Stomach (tissue), 4 donors: ENCODE measurements at regions not wholly inside any gene's neighbourhood (a gene's known extent, or its start where the extent isn't known, plus 50 kb on each side); places are given as distances from the start of the nearest gene placed in this dataset.

ENCODE experiments used
- CTCF ChIP-seq, 7 experiments: fragments of 450-650 bp in 4 of 7; fragments of 200-600 bp in 3 of 7; sonication (generic) in 3 of 7; IDR thresholded peaks; one replicate each; pipeline ENCODE4 v1.5.1; 2016 to 2019; ENCODE audit warnings: antibody characterized with exemption in 7 of 7, control low read depth in 2 of 7, mild to moderate bottlenecking in 1 of 7
- EP300 ChIP-seq: sonication (generic); formaldehyde crosslinking; IDR thresholded peaks from one replicate; pipeline ENCODE4 v1.6.1; 2017; ENCODE audit warnings: antibody characterized with exemption
- POLR2A ChIP-seq, 4 donors: fragments of 450-650 bp; IDR thresholded peaks; one replicate each; pipeline ENCODE4 v1.6.1; 2016; ENCODE audit warnings: antibody characterized with exemption in 4 of 4, control low read depth in 2 of 4, mild to moderate bottlenecking in 1 of 4, moderate library complexity in 1 of 4

- TF ChIP-seq CTCF (IDR thresholded peaks at IDR 0.05) (no peak), POLR2A (IDR thresholded peaks at IDR 0.05) (no peak), EP300 (no peak)
These were observed 540.8 kb downstream of the SI start for GRCh38 chr3:164537485-164537884.
